ENCODE measurements at regions not wholly inside any gene's neighbourhood (a gene's known extent, or its start where the extent isn't known, plus 50 kb on each side); places are given as distances from the start of the nearest gene placed in this dataset.

DNA sequence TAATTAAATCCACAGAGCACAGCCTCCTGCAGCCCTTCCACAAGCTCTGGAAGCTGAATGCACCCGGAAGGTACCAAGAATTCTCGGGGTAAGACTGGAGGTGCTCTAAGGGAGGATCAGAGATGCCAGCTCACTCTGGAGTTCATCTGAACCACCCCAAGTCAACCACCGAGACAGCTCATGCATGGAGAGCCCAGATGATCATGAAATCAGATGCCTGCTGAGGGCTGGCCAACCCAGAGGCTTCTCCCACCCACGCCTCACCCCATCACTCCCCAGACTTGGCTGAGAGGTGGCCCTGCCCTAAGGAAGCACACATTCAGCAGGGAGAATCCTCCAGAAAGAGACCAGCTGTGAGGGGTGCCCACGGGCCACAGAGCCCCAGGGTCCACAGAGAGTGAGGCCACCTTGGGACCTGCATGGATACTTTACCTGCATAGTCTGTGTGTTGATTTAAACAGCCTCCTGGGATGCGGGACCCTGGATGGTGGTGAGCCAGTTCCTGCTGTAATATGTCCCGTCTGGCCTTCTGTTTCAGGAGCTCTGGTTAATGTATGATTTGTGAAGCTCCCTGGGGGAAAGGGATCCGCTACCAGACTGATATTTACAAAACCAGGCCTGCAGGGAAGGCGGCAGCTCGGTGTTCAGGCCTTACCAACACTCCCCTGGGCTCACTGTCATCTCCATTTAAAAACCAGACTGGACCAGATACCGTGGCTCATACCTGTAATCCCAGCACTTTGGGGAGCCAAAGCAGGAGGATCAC is 64.9 kb downstream of the INSIG1 start:
- Mint-ChIP-seq H3K27me3 (ENCODE audit: low read depth) (peaks cover 82% of the 10 kb centered on the region), H3K4me3 (no peak overlapping the region), H3K36me3 (ENCODE audit: insufficient read depth in 1 of 3, low read depth in 3 of 3) (no peaks in the 10 kb centered on the region; a peak in 1 of 7 replicates), H3K4me1 (peaks cover 19 to 45% of the 10 kb centered on the region in 2 experiments), H3K27ac (no peak overlapping the region; a peak in 1 of 7 replicates), H3K9me3 (peaks cover 0 to 3% of the 10 kb centered on the region in 2 experiments; a peak in 1 of 5 replicates)
- no peaks in the 10 kb centered on the region for H3K4me1 ChIP-seq (ENCODE audit: insufficient read depth, low read length)
- no peaks in the 10 kb centered on the region for H3K79me2 ChIP-seq (ENCODE audit: insufficient read depth, low read length)
- H3K9ac ChIP-seq (ENCODE audit: extremely low read depth, insufficient read length, low read length): no peak overlapping the region
- H4K5ac ChIP-seq (ENCODE audit: insufficient read length, low read depth, low read length): no peak overlapping the region
- no CpG with 5 or more reads among the region's 11 CpGs for WGBS (ENCODE audit: extremely low coverage, insufficient read length, low lambda C conversion rate)
- no peak overlapping the region for H2AFZ ChIP-seq (ENCODE audit: low read length)
- no peak overlapping the region for H2BK120ac ChIP-seq (ENCODE audit: low read depth, low read length, poor library complexity, severe bottlenecking)
- no peak overlapping the region for H3K27ac ChIP-seq (ENCODE audit: insufficient read length, low read depth, low read length)
- no peak overlapping the region for H2AK5ac ChIP-seq (ENCODE audit: insufficient read length, low read length)
- no peaks in the 10 kb centered on the region for H4K20me1 ChIP-seq (ENCODE audit: control insufficient read depth, insufficient read depth, insufficient read length)
- H3K56ac ChIP-seq (ENCODE audit: insufficient read length, low read depth, low read length): no peak overlapping the region
- no peak overlapping the region for H2BK5ac ChIP-seq (ENCODE audit: insufficient read length, low read length)
- H3K4ac ChIP-seq (ENCODE audit: low read depth, low read length): no peak overlapping the region
- H3K18ac ChIP-seq (ENCODE audit: insufficient read length, low read depth, low read length): no peak overlapping the region
- H3K79me1 ChIP-seq (ENCODE audit: insufficient read depth, low read depth, low read length, poor library complexity, severe bottlenecking): no peaks in the 10 kb centered on the region
- no peak overlapping the region for H3K4me2 ChIP-seq (ENCODE audit: insufficient read depth, insufficient read length, low read length)
- no peak overlapping the region for H4K8ac ChIP-seq (replicated peaks; ENCODE audit: insufficient read length, low read depth, low read length)
- no peaks in the 10 kb centered on the region for H3K9me3 ChIP-seq (ENCODE audit: control insufficient read depth, low read depth, low read length)
- peaks cover 5% of the 10 kb centered on the region; the same call in 1 of the 2 replicates for H3K27me3 ChIP-seq (ENCODE audit: insufficient read depth, low read length)
- TF ChIP-seq, protein P1, sequence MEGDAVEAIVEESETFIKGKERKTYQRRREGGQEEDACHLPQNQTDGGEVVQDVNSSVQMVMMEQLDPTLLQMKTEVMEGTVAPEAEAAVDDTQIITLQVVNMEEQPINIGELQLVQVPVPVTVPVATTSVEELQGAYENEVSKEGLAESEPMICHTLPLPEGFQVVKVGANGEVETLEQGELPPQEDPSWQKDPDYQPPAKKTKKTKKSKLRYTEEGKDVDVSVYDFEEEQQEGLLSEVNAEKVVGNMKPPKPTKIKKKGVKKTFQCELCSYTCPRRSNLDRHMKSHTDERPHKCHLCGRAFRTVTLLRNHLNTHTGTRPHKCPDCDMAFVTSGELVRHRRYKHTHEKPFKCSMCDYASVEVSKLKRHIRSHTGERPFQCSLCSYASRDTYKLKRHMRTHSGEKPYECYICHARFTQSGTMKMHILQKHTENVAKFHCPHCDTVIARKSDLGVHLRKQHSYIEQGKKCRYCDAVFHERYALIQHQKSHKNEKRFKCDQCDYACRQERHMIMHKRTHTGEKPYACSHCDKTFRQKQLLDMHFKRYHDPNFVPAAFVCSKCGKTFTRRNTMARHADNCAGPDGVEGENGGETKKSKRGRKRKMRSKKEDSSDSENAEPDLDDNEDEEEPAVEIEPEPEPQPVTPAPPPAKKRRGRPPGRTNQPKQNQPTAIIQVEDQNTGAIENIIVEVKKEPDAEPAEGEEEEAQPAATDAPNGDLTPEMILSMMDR (conservative IDR thresholded peaks at IDR 0.05): no peak
- DNase-seq: no peak
- H4K91ac ChIP-seq (ENCODE audit: insufficient read length, low read depth, low read length): no peak overlapping the region
- H3K14ac ChIP-seq (ENCODE audit: insufficient read depth, low read length): no peak overlapping the region
- no peak overlapping the region for H3T11ph ChIP-seq (ENCODE audit: low read length)
- H2BK12ac ChIP-seq (ENCODE audit: insufficient read length, low read depth, low read length): no peak overlapping the region
- no peak overlapping the region for H2BK15ac ChIP-seq (ENCODE audit: low read depth, low read length)
- no peak overlapping the region for H3K23ac ChIP-seq (ENCODE audit: insufficient read length, low read depth, low read length)
- H3K23me2 ChIP-seq (ENCODE audit: insufficient read length, low read depth, low read length, poor library complexity, severe bottlenecking): no peaks in the 10 kb centered on the region
- no peak overlapping the region for H2BK20ac ChIP-seq (ENCODE audit: low read depth, low read length, poor library complexity, severe bottlenecking)

Data from H9 (cell line).